ENCODE measurements at regions not wholly inside any gene's neighbourhood (a gene's known extent, or its start where the extent isn't known, plus 50 kb on each side); places are given as distances from the start of the nearest gene placed in this dataset.

- TF ChIP-seq CTCF (IDR thresholded peaks at IDR 0.05; ENCODE audit: extremely low read depth, missing control alignments): no peak
- DNase-seq (ENCODE audit: low spot score): no peak
These were observed 2002.0 kb upstream of the CDH9 start for GRCh38 chr5:29040404-29040803.

- no peak for TF ChIP-seq CTCF (IDR thresholded peaks at IDR 0.05; ENCODE audit: extremely low read depth, missing control alignments)
- no peak for DNase-seq (ENCODE audit: low spot score)
These were observed 2001.6 kb upstream of the CDH9 start for GRCh38 chr5:29039994-29040393.

- no peak for DNase-seq (ENCODE audit: low spot score)
These were observed 1999.3 kb upstream of the CDH9 start for GRCh38 chr5:29037716-29038115.

GRCh38 chr5:29024052-29024451, 1985.7 kb upstream of the CDH9 start:
- DNase-seq (ENCODE audit: low spot score): no peak
- TF ChIP-seq CTCF (IDR thresholded peaks at IDR 0.05; ENCODE audit: extremely low read depth, missing control alignments): no peak

More at GRCh38 chr5:29037716-29038115, 1999.3 kb upstream of the CDH9 start:
- TF ChIP-seq CTCF (IDR thresholded peaks at IDR 0.05; ENCODE audit: extremely low read depth, missing control alignments): no peak

- DNase-seq (ENCODE audit: low spot score): no peak
- no peak for TF ChIP-seq CTCF (IDR thresholded peaks at IDR 0.05; ENCODE audit: extremely low read depth, missing control alignments)
These were observed 1985.2 kb upstream of the CDH9 start for GRCh38 chr5:29023541-29023940.

GRCh38 chr5:29017501-29017900, 1979.1 kb upstream of the CDH9 start:
- TF ChIP-seq CTCF (IDR thresholded peaks at IDR 0.05; ENCODE audit: extremely low read depth, missing control alignments): no peak

GRCh38 chr5:29016067-29016466, 1977.7 kb upstream of the CDH9 start:
- DNase-seq (ENCODE audit: low spot score): no peak
- no peak for TF ChIP-seq CTCF (IDR thresholded peaks at IDR 0.05; ENCODE audit: extremely low read depth, missing control alignments)

More at GRCh38 chr5:29017501-29017900, 1979.1 kb upstream of the CDH9 start:
- DNase-seq (ENCODE audit: low spot score): no peak
